ENCODE measurements at regions not wholly inside any gene's neighbourhood (a gene's known extent, or its start where the extent isn't known, plus 50 kb on each side); places are given as distances from the start of the nearest gene placed in this dataset.

- H4K5ac ChIP-seq (ENCODE audit: insufficient read length, low read depth, low read length), result no peak overlapping the region
- H4K91ac ChIP-seq (replicated peaks; ENCODE audit: insufficient read length, low read length), result no peak overlapping the region
- no peak overlapping the region for H3K56ac ChIP-seq (replicated peaks; ENCODE audit: insufficient read length, low read depth, low read length)
- no peak overlapping the region for H3K14ac ChIP-seq (ENCODE audit: insufficient read length)
- no peak overlapping the region for H2BK5ac ChIP-seq (ENCODE audit: low read depth, low read length)
- POLR2A ChIA-PET (ENCODE audit: partially characterized antibody), result no interaction called here
- H3K4ac ChIP-seq (replicated peaks; ENCODE audit: insufficient read length, low read depth, low read length), result no peak overlapping the region
- no peak overlapping the region for H3K4me2 ChIP-seq (ENCODE audit: insufficient read depth in 1 of 2, low read depth in 2 of 2, low read length in 2 of 2)
- H2BK20ac ChIP-seq (ENCODE audit: low read length), result no peak overlapping the region
- H3K4me1 ChIP-seq (replicated peaks in 1 of 4; ENCODE audit: control insufficient read depth in 3 of 4, insufficient read depth in 4 of 4, low read length in 3 of 4), result 0 out of 7 replicates have a peak, but pooled peaks cover 0 to 2% (median 0%) of the 10 kb centered on the region in 4 experiments
- H2AFZ ChIP-seq (ENCODE audit: low read length), result no peak overlapping the region
- FAIRE-seq, result no peak
- no peak overlapping the region for H3K4me3 ChIP-seq (ENCODE audit: extremely low read depth in 1 of 4, insufficient read depth in 2 of 4, low read depth in 3 of 4, low read length in 4 of 4)
- CTCF ChIA-PET (ENCODE audit: partially characterized antibody), result interaction anchor here (0.8 to 3.6 kb wide), 24 partner anchors 11 to 408 kb away, joined by 3 to 27 read pairs (median 5); no protein-coding TSS in a partner anchor
- no peaks in the 10 kb centered on the region for H3K23me2 ChIP-seq (ENCODE audit: low read depth, low read length)
- no peaks in the 10 kb centered on the region for H3K27me3 ChIP-seq (replicated peaks in 1 of 4; ENCODE audit: control insufficient read depth in 3 of 4, extremely low read depth in 1 of 4, insufficient read depth in 3 of 4, low read length in 3 of 4)
- H3K79me2 ChIP-seq (ENCODE audit: control insufficient read depth in 1 of 2, insufficient read depth in 2 of 2, low read length in 2 of 2), result no peaks in the 10 kb centered on the region
- no peaks in the 10 kb centered on the region; the same call in 1 of the 2 replicates for H3K79me1 ChIP-seq (ENCODE audit: low read depth, low read length)
- H2AK5ac ChIP-seq (ENCODE audit: low read depth, low read length), result no peak overlapping the region
- no peaks in the 10 kb centered on the region for H3K9me3 ChIP-seq (ENCODE audit: insufficient read depth in 2 of 2, low read depth in 1 of 2, low read length in 1 of 2)
- H2BK120ac ChIP-seq (replicated peaks; ENCODE audit: low read depth, low read length), result no peak overlapping the region
- no peaks in the 10 kb centered on the region for H4K20me1 ChIP-seq (replicated peaks in 1 of 2; ENCODE audit: control insufficient read depth in 1 of 2, insufficient read depth in 2 of 2, low read length in 2 of 2)
- no peak overlapping the region for H3K18ac ChIP-seq (ENCODE audit: extremely low read depth, low read length)
- H3K27ac ChIP-seq (ENCODE audit: low read depth, low read length), result no peak overlapping the region
- DNase-seq (ENCODE audit: low read depth in 1 of 2, low spot score in 2 of 2), result no peak
- no peak for TF ChIP-seq CBX8 (IDR thresholded peaks at IDR 0.05; ENCODE audit: borderline replicate concordance, low read depth, low read length)
- TF ChIP-seq JUND (IDR thresholded peaks at IDR 0.05; ENCODE audit: low read length), result no peak
- no peak for TF ChIP-seq NRF1 (IDR thresholded peaks at IDR 0.05; ENCODE audit: low read depth, low read length)
- no peak for TF ChIP-seq SUZ12 (IDR thresholded peaks at IDR 0.05; ENCODE audit: low read length)
- TF ChIP-seq, protein P1, sequence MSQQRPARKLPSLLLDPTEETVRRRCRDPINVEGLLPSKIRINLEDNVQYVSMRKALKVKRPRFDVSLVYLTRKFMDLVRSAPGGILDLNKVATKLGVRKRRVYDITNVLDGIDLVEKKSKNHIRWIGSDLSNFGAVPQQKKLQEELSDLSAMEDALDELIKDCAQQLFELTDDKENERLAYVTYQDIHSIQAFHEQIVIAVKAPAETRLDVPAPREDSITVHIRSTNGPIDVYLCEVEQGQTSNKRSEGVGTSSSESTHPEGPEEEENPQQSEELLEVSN (IDR thresholded peaks at IDR 0.05), result no peak
- no peak for TF ChIP-seq CTCF (IDR thresholded peaks at IDR 0.05; ENCODE audit: control extremely low read depth in 1 of 3, insufficient read depth in 1 of 3, low read depth in 1 of 3, low read length in 3 of 3)
- no peak for TF ChIP-seq POU5F1 (IDR thresholded peaks at IDR 0.05; ENCODE audit: low read depth, low read length)
- TF ChIP-seq USF2 (IDR thresholded peaks at IDR 0.05; ENCODE audit: low read length), result no peak
- WGBS, 2 experiments (ENCODE audit: extremely low coverage in 1 of 2, insufficient coverage in 1 of 2, insufficient read length in 1 of 2, insufficient replicate concordance in 2 of 2, low coverage in 1 of 2, low lambda C conversion rate in 2 of 2, missing lambda C conversion rate in 1 of 2), result 92% methylated on average over 11 of the region's 11 CpGs; no CpG with 5 or more reads in 1 of the 2 experiments
- no peak overlapping the region for H2BK15ac ChIP-seq (ENCODE audit: low read length)
- no peak overlapping the region for H3K9ac ChIP-seq (replicated peaks in 1 of 4; ENCODE audit: extremely low read depth in 1 of 4, low read depth in 3 of 4, low read length in 3 of 4)
- H3K23ac ChIP-seq (ENCODE audit: insufficient read length), result no peak overlapping the region
- no peaks in the 10 kb centered on the region for H3K36me3 ChIP-seq (ENCODE audit: control insufficient read depth in 2 of 4, insufficient read depth in 4 of 4, low read length in 3 of 4)
- H2BK12ac ChIP-seq (ENCODE audit: low read depth, low read length), result no peak overlapping the region
- no peak overlapping the region for H4K8ac ChIP-seq (ENCODE audit: extremely low read depth, insufficient read depth, low read length)
Observed at GRCh38 chr16:73955702-73956101, 340.9 kb upstream of the PSMD7 start.

Data from H1 (cell line).